ENCODE measurements at regions not wholly inside any gene's neighbourhood (a gene's known extent, or its start where the extent isn't known, plus 50 kb on each side); places are given as distances from the start of the nearest gene placed in this dataset.
"Not testable (repeated sequence)": the region's sequence is repeated elsewhere in the genome, so short reads cannot be mapped to it uniquely, and the experiment has no call there.

GRCh38 chr2:40043641-40044040 lies 264.6 kb upstream of the THUMPD2 start:
- DNase-seq = no peak

- no peak for DNase-seq
Observed at GRCh38 chr2:40043191-40043590, 264.1 kb upstream of the THUMPD2 start.

- DNase-seq = peak; percentile 85
Observed at GRCh38 chr2:40041422-40042382, 262.6 kb upstream of the THUMPD2 start.

- DNase-seq = no peak
Observed at GRCh38 chr2:40039549-40039948, 260.5 kb upstream of the THUMPD2 start.

- DNase-seq = no peak
Observed at GRCh38 chr2:40038646-40039045, 259.6 kb upstream of the THUMPD2 start.

- no peak for DNase-seq
Observed at GRCh38 chr2:40037303-40037702, 258.2 kb upstream of the THUMPD2 start.

- no peak for DNase-seq
Observed at GRCh38 chr2:40036241-40036640, 257.2 kb upstream of the THUMPD2 start.

- no peak for DNase-seq
Observed at GRCh38 chr2:40034801-40035200, 255.7 kb upstream of the THUMPD2 start.

- no peak for DNase-seq
Observed at GRCh38 chr2:40034198-40034597, 255.1 kb upstream of the THUMPD2 start.

GRCh38 chr2:40033781-40034180 lies 254.7 kb upstream of the THUMPD2 start:
- no peak for DNase-seq

GRCh38 chr2:40032650-40033319 lies 253.7 kb upstream of the THUMPD2 start:
- no peak for DNase-seq

- DNase-seq = no peak
Observed at GRCh38 chr2:40030456-40030975, 251.5 kb upstream of the THUMPD2 start.

GRCh38 chr2:40028792-40029488 lies 249.9 kb upstream of the THUMPD2 start:
- DNase-seq = no peak

- no peak for DNase-seq
Observed at GRCh38 chr2:40027968-40028367, 248.9 kb upstream of the THUMPD2 start.

GRCh38 chr2:40025276-40025675 lies 246.2 kb upstream of the THUMPD2 start:
- DNase-seq = not testable (repeated sequence)

- DNase-seq = no peak
Observed at GRCh38 chr2:40020997-40021396, 241.9 kb upstream of the THUMPD2 start.

GRCh38 chr2:40016151-40016885 lies 237.3 kb upstream of the THUMPD2 start:
- no peak for DNase-seq

- not testable (repeated sequence) for DNase-seq
Observed at GRCh38 chr2:40013962-40014361, 234.9 kb upstream of the THUMPD2 start.

GRCh38 chr2:40004336-40004735 lies 225.3 kb upstream of the THUMPD2 start:
- no peak for DNase-seq

GRCh38 chr2:40002339-40002738 lies 223.3 kb upstream of the THUMPD2 start:
- DNase-seq = no peak

- no peak for DNase-seq
Observed at GRCh38 chr2:39999864-40000263, 220.8 kb upstream of the THUMPD2 start.

GRCh38 chr2:39998617-39999016 lies 219.6 kb upstream of the THUMPD2 start:
- no peak for DNase-seq
